OCI-LY7 (cell line): ENCODE measurements at regions not wholly inside any gene's neighbourhood (a gene's known extent, or its start where the extent isn't known, plus 50 kb on each side); places are given as distances from the start of the nearest gene placed in this dataset.

Experiments
- BruUV-seq: library from RNA; stranded (reverse); fragments of 400-500 nt; replicated peaks from 2 replicates; lab custom pipeline; 2021; lab: Mats Ljungman, UMichigan
- CTCF ChIA-PET: fragments of 300-600 bp; sonication (Branson Sonifier 250); formaldehyde crosslinking; loops from one replicate; lab custom pipeline; 2022; ENCODE audit warnings: antibody characterized with exemption; ENCODE audit not compliant: unreplicated experiment; lab: Charles Lee
- POLR2A ChIA-PET: fragments of 300-600 bp; sonication (Branson Sonifier 250); formaldehyde crosslinking; loops from one replicate; lab custom pipeline; 2022; ENCODE audit warnings: antibody characterized with exemption; lab: Charles Lee
- DNase-seq: peaks from one replicate; pipeline ENCODE4 v3.0.0-alpha.2; 2015; ENCODE audit warnings: low spot score
- H2AFZ ChIP-seq: fragments of 200-600 bp; sonication (generic), shearing (Covaris generic); 2 replicates; pipeline ENCODE4 v1.6.1; 2014; ENCODE audit warnings: mild to moderate bottlenecking, antibody characterized with exemption, low read length, moderate library complexity
- H3K27ac ChIP-seq: fragments of 200-600 bp; sonication (generic); 2 replicates; pipeline ENCODE4 v1.5.1; 2014; ENCODE audit warnings: mixed run types, low read depth, mild to moderate bottlenecking, moderate library complexity, low read length, inconsistent platforms; ENCODE audit not compliant: poor library complexity, severe bottlenecking
- H3K36me3 ChIP-seq: fragments of 200-600 bp; sonication (generic); 2 replicates; pipeline ENCODE4 v1.6.1; 2014; ENCODE audit warnings: mild to moderate bottlenecking, antibody characterized with exemption, low read length, moderate library complexity, mixed read lengths; ENCODE audit not compliant: insufficient read depth
- H3K4me1 ChIP-seq: fragments of 200-600 bp; sonication (generic); 2 replicates; pipeline ENCODE4 v1.5.1; 2014; ENCODE audit warnings: mild to moderate bottlenecking, low read length; ENCODE audit not compliant: insufficient read depth, poor library complexity, severe bottlenecking
- H3K4me2 ChIP-seq: fragments of 200-600 bp; sonication (generic); 2 replicates; pipeline ENCODE4 v1.6.1; 2014; ENCODE audit warnings: mild to moderate bottlenecking, low read length
- H3K4me3 ChIP-seq: fragments of 200-600 bp; sonication (generic); 2 replicates; pipeline ENCODE4 v1.5.1; 2014; ENCODE audit warnings: mild to moderate bottlenecking, low read depth, low read length; ENCODE audit not compliant: poor library complexity, severe bottlenecking
- H3K79me2 ChIP-seq: fragments of 200-600 bp; sonication (generic); 2 replicates; pipeline ENCODE4 v1.6.1; 2016; ENCODE audit warnings: low read depth, mild to moderate bottlenecking, low read length, moderate library complexity, mixed read lengths; ENCODE audit not compliant: insufficient read depth
- H3K9me2 ChIP-seq: fragments of 200-600 bp; sonication (generic); 2 replicates; pipeline ENCODE4 v1.6.1; 2016; ENCODE audit warnings: mild to moderate bottlenecking, low read length, mixed read lengths; ENCODE audit not compliant: insufficient read depth
- H3K9me3 ChIP-seq: fragments of 200-600 bp; sonication (generic); 2 replicates; pipeline ENCODE4 v1.6.1; 2014; ENCODE audit warnings: mild to moderate bottlenecking, mixed run types, low read length, mixed read lengths
- H4K20me1 ChIP-seq: fragments of 200-600 bp; sonication (generic); 2 replicates; pipeline ENCODE4 v1.6.1; 2014; ENCODE audit warnings: mild to moderate bottlenecking, antibody characterized with exemption, low read length, moderate library complexity, mixed read lengths; ENCODE audit not compliant: insufficient read depth
- EZH2phosphoT487 ChIP-seq: fragments of 200-600 bp; sonication (generic); IDR thresholded peaks from 2 replicates; pipeline ENCODE4 v1.6.1; 2018; ENCODE audit warnings: low read depth, borderline replicate concordance, mild to moderate bottlenecking, mixed run types, antibody characterized with exemption, low read length, moderate library complexity, mixed read lengths
- intact Hi-C: fragments of 100-400 bp; cut with micrococcal nuclease; formaldehyde crosslinking; loops from one replicate; pipeline ENCODE4 v1.10.0; 2022; ENCODE audit not compliant: unreplicated experiment
- TF ChIP-seq, protein P1 (sequence below): fragments of 200-600 bp; sonication (generic); conservative IDR thresholded peaks from 2 replicates; pipeline ENCODE4 v1.5.1; 2014; ENCODE audit warnings: mild to moderate bottlenecking, antibody characterized with exemption, low read length, moderate library complexity, mixed read lengths

- no peak overlapping the region for H3K27ac ChIP-seq
- no peak for DNase-seq
- H3K9me2 ChIP-seq, result no peaks in the 10 kb centered on the region
- no peak overlapping the region for H2AFZ ChIP-seq
- H4K20me1 ChIP-seq, result no peaks in the 10 kb centered on the region
- ChIA-PET POLR2A (no interaction called here), CTCF (no interaction called here)
- no peaks in the 10 kb centered on the region for H3K9me3 ChIP-seq
- no peaks in the 10 kb centered on the region for H3K79me2 ChIP-seq
- H3K4me2 ChIP-seq, result no peak overlapping the region
- TF ChIP-seq, protein P1, sequence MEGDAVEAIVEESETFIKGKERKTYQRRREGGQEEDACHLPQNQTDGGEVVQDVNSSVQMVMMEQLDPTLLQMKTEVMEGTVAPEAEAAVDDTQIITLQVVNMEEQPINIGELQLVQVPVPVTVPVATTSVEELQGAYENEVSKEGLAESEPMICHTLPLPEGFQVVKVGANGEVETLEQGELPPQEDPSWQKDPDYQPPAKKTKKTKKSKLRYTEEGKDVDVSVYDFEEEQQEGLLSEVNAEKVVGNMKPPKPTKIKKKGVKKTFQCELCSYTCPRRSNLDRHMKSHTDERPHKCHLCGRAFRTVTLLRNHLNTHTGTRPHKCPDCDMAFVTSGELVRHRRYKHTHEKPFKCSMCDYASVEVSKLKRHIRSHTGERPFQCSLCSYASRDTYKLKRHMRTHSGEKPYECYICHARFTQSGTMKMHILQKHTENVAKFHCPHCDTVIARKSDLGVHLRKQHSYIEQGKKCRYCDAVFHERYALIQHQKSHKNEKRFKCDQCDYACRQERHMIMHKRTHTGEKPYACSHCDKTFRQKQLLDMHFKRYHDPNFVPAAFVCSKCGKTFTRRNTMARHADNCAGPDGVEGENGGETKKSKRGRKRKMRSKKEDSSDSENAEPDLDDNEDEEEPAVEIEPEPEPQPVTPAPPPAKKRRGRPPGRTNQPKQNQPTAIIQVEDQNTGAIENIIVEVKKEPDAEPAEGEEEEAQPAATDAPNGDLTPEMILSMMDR, result no peak
- TF ChIP-seq EZH2phosphoT487, result no peak
- no peaks in the 10 kb centered on the region for H3K36me3 ChIP-seq
- intact Hi-C loops, result no loop called here
- BruUV-seq, result no TSS peak
- H3K4me3 ChIP-seq, result no peak overlapping the region
- H3K4me1 ChIP-seq, result no peaks in the 10 kb centered on the region
Observed at GRCh38 chr3:132262305-132262704, 54.9 kb upstream of the ACP3 start.

- Histone ChIP-seq H3K27ac (no peak overlapping the region), H3K4me1 (no peaks in the 10 kb centered on the region), H3K4me3 (no peak overlapping the region), H2AFZ (no peak overlapping the region), H4K20me1 (no peaks in the 10 kb centered on the region), H3K79me2 (no peaks in the 10 kb centered on the region), H3K36me3 (no peaks in the 10 kb centered on the region), H3K9me2 (no peaks in the 10 kb centered on the region), H3K9me3 (no peaks in the 10 kb centered on the region), H3K4me2 (no peak overlapping the region)
- no TSS peak for BruUV-seq
- ChIA-PET POLR2A (no interaction called here), CTCF (no interaction called here)
- TF ChIP-seq, protein P1, result no peak
- intact Hi-C loops, result no loop called here
- DNase-seq, result no peak
Observed at GRCh38 chr3:132262956-132263355, 54.3 kb upstream of the ACP3 start.

GRCh38 chr3:132265028-132265427 lies 52.2 kb upstream of the ACP3 start:
- Histone ChIP-seq H3K79me2 (no peaks in the 10 kb centered on the region), H3K4me1 (no peaks in the 10 kb centered on the region), H3K36me3 (no peaks in the 10 kb centered on the region), H3K9me2 (no peaks in the 10 kb centered on the region), H2AFZ (no peak overlapping the region), H3K4me3 (no peak overlapping the region), H3K9me3 (no peaks in the 10 kb centered on the region), H3K27ac (no peak overlapping the region), H4K20me1 (no peaks in the 10 kb centered on the region), H3K4me2 (no peak overlapping the region)
- ChIA-PET POLR2A (interaction anchor here (1.0 kb wide), 1 partner anchor 164 kb away, joined by 3 read pairs; no protein-coding TSS in a partner anchor), CTCF (no interaction called here)
- no TSS peak for BruUV-seq
- intact Hi-C loops, result no loop called here
- TF ChIP-seq, protein P1, result no peak
- no peak for TF ChIP-seq EZH2phosphoT487
- DNase-seq, result no peak
